Vagina (tissue), 2 donors: ENCODE measurements at regions not wholly inside any gene's neighbourhood (a gene's known extent, or its start where the extent isn't known, plus 50 kb on each side); places are given as distances from the start of the nearest gene placed in this dataset.

Source experiments
- POLR2AphosphoS5 ChIP-seq, 2 donors: sonication (generic); formaldehyde crosslinking; IDR thresholded peaks; one replicate each; pipeline ENCODE4 v1.9.0; 2017; ENCODE audit warnings: antibody characterized with exemption in 2 of 2, mild to moderate bottlenecking in 2 of 2, low read depth in 1 of 2; ENCODE audit not compliant: insufficient read depth in 1 of 2
- TF ChIP-seq, protein P1 (sequence below), 3 experiments: fragments of 450-650 bp in 2 of 3; fragments of 200-600 bp in 1 of 3; sonication (generic) in 1 of 3; IDR thresholded peaks; one replicate each; pipeline ENCODE4 v1.5.1; 2017 to 2019; ENCODE audit warnings: antibody characterized with exemption in 3 of 3, mild to moderate bottlenecking in 2 of 3, moderate library complexity in 2 of 3

DNA sequence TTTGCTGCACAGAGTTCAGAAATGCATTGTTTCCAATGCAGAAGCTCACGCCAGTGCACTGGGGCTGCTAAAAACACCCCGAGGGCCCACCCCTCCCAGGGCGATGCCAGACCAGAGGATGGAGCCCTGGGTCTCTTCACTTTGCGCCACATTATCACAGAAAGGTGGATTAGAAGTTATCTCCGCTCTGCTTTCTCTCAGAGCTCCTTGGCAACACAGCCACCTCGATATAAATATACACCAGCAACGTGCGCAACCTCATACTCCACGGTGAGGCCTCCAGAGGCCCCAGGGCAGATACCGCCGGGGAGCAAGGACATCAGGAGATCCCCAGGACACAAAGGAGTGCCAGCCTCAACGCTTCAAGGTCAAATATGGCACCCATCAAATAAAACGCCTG, 121.0 kb upstream of the TBX20 start:
- TF ChIP-seq, protein P1, sequence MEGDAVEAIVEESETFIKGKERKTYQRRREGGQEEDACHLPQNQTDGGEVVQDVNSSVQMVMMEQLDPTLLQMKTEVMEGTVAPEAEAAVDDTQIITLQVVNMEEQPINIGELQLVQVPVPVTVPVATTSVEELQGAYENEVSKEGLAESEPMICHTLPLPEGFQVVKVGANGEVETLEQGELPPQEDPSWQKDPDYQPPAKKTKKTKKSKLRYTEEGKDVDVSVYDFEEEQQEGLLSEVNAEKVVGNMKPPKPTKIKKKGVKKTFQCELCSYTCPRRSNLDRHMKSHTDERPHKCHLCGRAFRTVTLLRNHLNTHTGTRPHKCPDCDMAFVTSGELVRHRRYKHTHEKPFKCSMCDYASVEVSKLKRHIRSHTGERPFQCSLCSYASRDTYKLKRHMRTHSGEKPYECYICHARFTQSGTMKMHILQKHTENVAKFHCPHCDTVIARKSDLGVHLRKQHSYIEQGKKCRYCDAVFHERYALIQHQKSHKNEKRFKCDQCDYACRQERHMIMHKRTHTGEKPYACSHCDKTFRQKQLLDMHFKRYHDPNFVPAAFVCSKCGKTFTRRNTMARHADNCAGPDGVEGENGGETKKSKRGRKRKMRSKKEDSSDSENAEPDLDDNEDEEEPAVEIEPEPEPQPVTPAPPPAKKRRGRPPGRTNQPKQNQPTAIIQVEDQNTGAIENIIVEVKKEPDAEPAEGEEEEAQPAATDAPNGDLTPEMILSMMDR (IDR thresholded peaks at IDR 0.05), result no peak
- TF ChIP-seq POLR2AphosphoS5 (IDR thresholded peaks at IDR 0.05; ENCODE audit: insufficient read depth in 1 of 2, low read depth in 1 of 2), result no peak
